ENCODE measurements at regions not wholly inside any gene's neighbourhood (a gene's known extent, or its start where the extent isn't known, plus 50 kb on each side); places are given as distances from the start of the nearest gene placed in this dataset.

GRCh38 chr7:131897016-131897789 is 340.8 kb upstream of the PODXL start:
- no peaks in the 10 kb centered on the region for H3K36me3 Mint-ChIP-seq (ENCODE audit: low read depth)
- H3K27ac Mint-ChIP-seq, result no peak overlapping the region
- H3K4me1 Mint-ChIP-seq (ENCODE audit: low read depth), result no peaks in the 10 kb centered on the region
- no peak overlapping the region for H3K4me3 Mint-ChIP-seq
- H3K9me3 Mint-ChIP-seq, result no peaks in the 10 kb centered on the region
- H3K27me3 Mint-ChIP-seq (ENCODE audit: low read depth), result no peaks in the 10 kb centered on the region

- Mint-ChIP-seq H3K4me1 (ENCODE audit: low read depth) (no peaks in the 10 kb centered on the region), H3K27ac (no peak overlapping the region), H3K9me3 (no peaks in the 10 kb centered on the region), H3K4me3 (no peak overlapping the region), H3K27me3 (ENCODE audit: low read depth) (peaks cover under 1% of the 10 kb centered on the region), H3K36me3 (ENCODE audit: low read depth) (no peaks in the 10 kb centered on the region)
These were observed 339.9 kb upstream of the PODXL start for GRCh38 chr7:131896165-131896863.

GRCh38 chr7:131895541-131896164 is 339.2 kb upstream of the PODXL start:
- H3K36me3 Mint-ChIP-seq (ENCODE audit: low read depth), result no peaks in the 10 kb centered on the region
- H3K4me3 Mint-ChIP-seq, result no peak overlapping the region
- no peak overlapping the region for H3K27ac Mint-ChIP-seq
- no peaks in the 10 kb centered on the region for H3K9me3 Mint-ChIP-seq
- H3K27me3 Mint-ChIP-seq (ENCODE audit: low read depth), result peaks cover 8% of the 10 kb centered on the region
- no peaks in the 10 kb centered on the region for H3K4me1 Mint-ChIP-seq (ENCODE audit: low read depth)

- no peaks in the 10 kb centered on the region for H3K36me3 Mint-ChIP-seq (ENCODE audit: low read depth)
- no peaks in the 10 kb centered on the region for H3K4me1 Mint-ChIP-seq (ENCODE audit: low read depth)
- no peaks in the 10 kb centered on the region for H3K9me3 Mint-ChIP-seq
- H3K4me3 Mint-ChIP-seq, result no peak overlapping the region
- no peak overlapping the region for H3K27ac Mint-ChIP-seq
- peaks cover 8% of the 10 kb centered on the region for H3K27me3 Mint-ChIP-seq (ENCODE audit: low read depth)
These were observed 337.4 kb upstream of the PODXL start for GRCh38 chr7:131893631-131894340.

- Mint-ChIP-seq H3K27ac (no peak overlapping the region), H3K36me3 (ENCODE audit: low read depth) (no peaks in the 10 kb centered on the region), H3K27me3 (ENCODE audit: low read depth) (peaks cover 8% of the 10 kb centered on the region), H3K4me1 (ENCODE audit: low read depth) (no peaks in the 10 kb centered on the region), H3K4me3 (no peak overlapping the region), H3K9me3 (peaks cover 19% of the 10 kb centered on the region)
These were observed 333.7 kb upstream of the PODXL start for GRCh38 chr7:131890176-131890575.

GRCh38 chr7:131889572-131890150 is 333.2 kb upstream of the PODXL start:
- H3K4me1 Mint-ChIP-seq (ENCODE audit: low read depth), result no peaks in the 10 kb centered on the region
- H3K4me3 Mint-ChIP-seq, result no peak overlapping the region
- no peaks in the 10 kb centered on the region for H3K36me3 Mint-ChIP-seq (ENCODE audit: low read depth)
- H3K27me3 Mint-ChIP-seq (ENCODE audit: low read depth), result peaks cover 8% of the 10 kb centered on the region
- H3K27ac Mint-ChIP-seq, result no peak overlapping the region
- peaks cover 22% of the 10 kb centered on the region for H3K9me3 Mint-ChIP-seq

GRCh38 chr7:131883769-131884168 is 327.3 kb upstream of the PODXL start:
- H3K4me1 Mint-ChIP-seq (ENCODE audit: low read depth), result no peaks in the 10 kb centered on the region
- H3K4me3 Mint-ChIP-seq, result no peak overlapping the region
- H3K27me3 Mint-ChIP-seq (ENCODE audit: low read depth), result no peaks in the 10 kb centered on the region
- H3K36me3 Mint-ChIP-seq (ENCODE audit: low read depth), result no peaks in the 10 kb centered on the region
- H3K9me3 Mint-ChIP-seq, result peaks cover 25% of the 10 kb centered on the region
- no peak overlapping the region for H3K27ac Mint-ChIP-seq

GRCh38 chr7:131883196-131883595 is 326.8 kb upstream of the PODXL start:
- H3K36me3 Mint-ChIP-seq (ENCODE audit: low read depth), result no peaks in the 10 kb centered on the region

GRCh38 chr7:131882321-131882720 is 325.9 kb upstream of the PODXL start:
- H3K36me3 Mint-ChIP-seq (ENCODE audit: low read depth), result no peaks in the 10 kb centered on the region
- no peak overlapping the region for H3K4me3 Mint-ChIP-seq
- no peaks in the 10 kb centered on the region for H3K27me3 Mint-ChIP-seq (ENCODE audit: low read depth)
- H3K27ac Mint-ChIP-seq, result no peak overlapping the region
- H3K9me3 Mint-ChIP-seq, result peaks cover 22% of the 10 kb centered on the region
- H3K4me1 Mint-ChIP-seq (ENCODE audit: low read depth), result no peaks in the 10 kb centered on the region

More at GRCh38 chr7:131883196-131883595, 326.8 kb upstream of the PODXL start:
- Mint-ChIP-seq H3K4me3 (no peak overlapping the region), H3K27me3 (ENCODE audit: low read depth) (no peaks in the 10 kb centered on the region), H3K9me3 (peaks cover 25% of the 10 kb centered on the region), H3K4me1 (ENCODE audit: low read depth) (no peaks in the 10 kb centered on the region), H3K27ac (no peak overlapping the region)

- Mint-ChIP-seq H3K36me3 (ENCODE audit: low read depth) (no peaks in the 10 kb centered on the region), H3K27ac (no peak overlapping the region), H3K27me3 (ENCODE audit: low read depth) (no peaks in the 10 kb centered on the region), H3K4me3 (no peak overlapping the region), H3K9me3 (peaks cover 5% of the 10 kb centered on the region), H3K4me1 (ENCODE audit: low read depth) (no peaks in the 10 kb centered on the region)
These were observed 323.6 kb upstream of the PODXL start for GRCh38 chr7:131880078-131880477.

- no peak overlapping the region for H3K4me3 Mint-ChIP-seq
- H3K9me3 Mint-ChIP-seq, result peaks cover 3% of the 10 kb centered on the region
- no peaks in the 10 kb centered on the region for H3K27me3 Mint-ChIP-seq (ENCODE audit: low read depth)
- no peaks in the 10 kb centered on the region for H3K36me3 Mint-ChIP-seq (ENCODE audit: low read depth)
- H3K4me1 Mint-ChIP-seq (ENCODE audit: low read depth), result no peaks in the 10 kb centered on the region
- no peak overlapping the region for H3K27ac Mint-ChIP-seq
These were observed 323.0 kb upstream of the PODXL start for GRCh38 chr7:131879424-131879823.

GRCh38 chr7:131878777-131879176 is 322.3 kb upstream of the PODXL start:
- H3K4me3 Mint-ChIP-seq, result no peak overlapping the region
- no peak overlapping the region for H3K27ac Mint-ChIP-seq
- H3K4me1 Mint-ChIP-seq (ENCODE audit: low read depth), result no peaks in the 10 kb centered on the region
- H3K9me3 Mint-ChIP-seq, result no peaks in the 10 kb centered on the region
- H3K27me3 Mint-ChIP-seq (ENCODE audit: low read depth), result no peaks in the 10 kb centered on the region
- no peaks in the 10 kb centered on the region for H3K36me3 Mint-ChIP-seq (ENCODE audit: low read depth)

GRCh38 chr7:131873581-131873980 is 317.2 kb upstream of the PODXL start:
- Mint-ChIP-seq H3K27me3 (ENCODE audit: low read depth) (no peaks in the 10 kb centered on the region), H3K9me3 (no peaks in the 10 kb centered on the region), H3K36me3 (ENCODE audit: low read depth) (no peaks in the 10 kb centered on the region), H3K4me1 (ENCODE audit: low read depth) (no peaks in the 10 kb centered on the region), H3K27ac (no peak overlapping the region), H3K4me3 (no peak overlapping the region)

- Mint-ChIP-seq H3K36me3 (ENCODE audit: low read depth) (no peaks in the 10 kb centered on the region), H3K4me3 (no peak overlapping the region), H3K27me3 (ENCODE audit: low read depth) (no peaks in the 10 kb centered on the region), H3K9me3 (no peaks in the 10 kb centered on the region), H3K4me1 (ENCODE audit: low read depth) (no peaks in the 10 kb centered on the region), H3K27ac (no peak overlapping the region)
These were observed 313.6 kb upstream of the PODXL start for GRCh38 chr7:131869986-131870385.
